NB4 (cell line): ENCODE measurements at regions not wholly inside any gene's neighbourhood (a gene's known extent, or its start where the extent isn't known, plus 50 kb on each side); places are given as distances from the start of the nearest gene placed in this dataset.

Experiments
- DNase-seq: peaks from one replicate; pipeline ENCODE4 v3.0.0; 2010; ENCODE audit warnings: low read depth
- H3K4me3 ChIP-seq: one replicate; pipeline ENCODE4 v1.5.1; 2011; ENCODE audit warnings: mild to moderate bottlenecking, low read depth, low read length, moderate library complexity
- CTCF ChIP-seq: IDR thresholded peaks from one replicate; pipeline ENCODE4 v1.5.1; 2012; ENCODE audit warnings: low read depth, low read length
- MAX ChIP-seq: IDR thresholded peaks from 2 replicates; pipeline ENCODE4 v1.6.1; 2011; ENCODE audit warnings: low read depth, low read length
- MYC ChIP-seq: IDR thresholded peaks from 2 replicates; pipeline ENCODE4 v1.6.1; 2011; ENCODE audit warnings: low read depth, low read length
- POLR2A ChIP-seq: IDR thresholded peaks from 2 replicates; pipeline ENCODE4 v1.6.1; 2011; ENCODE audit warnings: mild to moderate bottlenecking; ENCODE audit not compliant: insufficient read length; ENCODE audit errors: extremely low read depth

GRCh38 chr17:63379636-63380035, 66.5 kb downstream of the CYB561 start:
- TF ChIP-seq POLR2A (no peak), MYC (no peak), CTCF (no peak)
- no peak for DNase-seq
- H3K4me3 ChIP-seq: no peak overlapping the region

- H3K4me3 ChIP-seq: no peak overlapping the region
- TF ChIP-seq POLR2A (no peak), CTCF (no peak), MYC (no peak), MAX (no peak)
- DNase-seq: no peak
Measured at GRCh38 chr17:63381101-63381729, 64.9 kb downstream of the CYB561 start.

DNA sequence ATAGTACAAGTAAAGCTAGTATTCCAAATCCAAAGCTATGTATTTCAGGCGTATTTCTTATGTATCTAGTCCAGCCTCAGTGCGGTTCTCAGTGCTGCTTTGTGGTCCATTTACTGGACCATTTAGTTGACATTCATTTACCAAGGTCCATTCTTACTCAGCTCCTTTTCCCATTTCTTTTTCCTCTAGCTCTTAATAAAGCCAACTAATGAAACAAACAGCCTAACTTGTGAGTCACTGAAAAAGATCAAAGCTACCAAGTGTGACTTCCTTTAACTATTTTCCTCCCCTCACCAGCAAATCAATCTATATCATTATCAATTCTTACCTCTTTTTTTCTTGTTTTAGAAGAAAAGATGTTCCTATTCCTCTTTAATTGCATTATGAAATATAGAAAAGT, 64.0 kb downstream of the CYB561 start:
- no peak overlapping the region for H3K4me3 ChIP-seq
- no peak for DNase-seq
- no peak for TF ChIP-seq MAX
- no peak for TF ChIP-seq MYC
- no peak for TF ChIP-seq POLR2A
- TF ChIP-seq CTCF: no peak
